ENCODE measurements at regions not wholly inside any gene's neighbourhood (a gene's known extent, or its start where the extent isn't known, plus 50 kb on each side); places are given as distances from the start of the nearest gene placed in this dataset.

DNA sequence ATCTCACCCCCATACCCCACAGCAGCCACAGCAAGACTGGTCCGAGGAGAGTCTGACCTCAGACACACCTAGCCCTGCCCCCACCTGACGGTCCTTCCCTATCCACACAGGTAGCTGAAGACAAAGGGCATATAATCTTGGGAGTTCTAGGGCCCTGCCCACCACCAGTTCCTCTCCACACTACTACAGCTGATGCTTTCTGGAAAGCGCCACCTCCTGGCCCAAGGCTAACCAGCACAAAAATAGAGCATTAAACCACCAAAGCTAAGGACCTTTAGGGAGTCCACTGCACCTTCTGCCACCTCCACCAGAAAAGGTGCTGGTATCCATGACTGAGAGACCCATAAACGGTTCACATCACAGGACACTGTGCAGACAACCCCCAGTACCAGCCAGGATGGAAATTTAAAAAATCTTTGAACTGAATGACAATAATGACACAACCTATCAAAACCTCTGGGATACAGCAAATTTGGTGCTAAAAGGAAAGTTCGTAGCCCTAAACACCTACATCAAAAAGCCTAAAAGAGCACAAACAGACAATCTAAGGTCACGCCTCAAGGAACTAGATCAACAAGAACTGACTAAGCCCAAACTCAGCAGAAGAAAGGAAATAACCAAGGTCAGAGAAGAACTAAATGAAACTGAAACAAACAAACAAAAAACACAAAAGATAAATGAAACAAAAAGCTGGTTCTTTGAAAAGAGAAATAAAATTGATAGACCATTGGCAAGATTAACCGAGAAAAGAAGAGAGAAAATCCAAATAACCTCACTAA, 122.1 kb upstream of the TPRG1 start:
- peak; percentile 23 for DNase-seq

DNA sequence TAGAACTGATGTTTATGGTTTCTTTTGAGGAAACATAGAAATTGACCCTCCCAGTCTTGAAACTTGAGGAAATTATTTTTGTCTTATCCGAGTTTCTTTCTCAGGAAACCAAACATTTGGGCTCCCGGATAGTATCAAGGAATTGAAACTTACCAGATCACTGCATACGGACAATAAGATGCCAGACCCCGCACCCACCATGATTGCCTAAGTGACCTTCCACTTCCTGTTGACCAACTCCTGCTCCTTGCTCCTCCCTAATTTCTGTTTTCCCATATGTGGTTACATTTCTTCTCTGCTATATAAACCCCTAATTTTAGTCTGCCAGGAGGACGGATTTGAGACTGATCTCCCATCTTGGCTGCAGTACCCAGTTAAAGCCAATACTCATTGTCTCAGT, 118.4 kb upstream of the TPRG1 start:
- no peak for DNase-seq

- DNase-seq, result no peak
Observed at GRCh38 chr3:189056646-189057335, 115.0 kb upstream of the TPRG1 start.

- DNase-seq, result no peak
Observed at GRCh38 chr3:189057369-189057768, 114.4 kb upstream of the TPRG1 start.

- DNase-seq, result no peak
Observed at GRCh38 chr3:189058071-189058470, 113.7 kb upstream of the TPRG1 start.

DNA sequence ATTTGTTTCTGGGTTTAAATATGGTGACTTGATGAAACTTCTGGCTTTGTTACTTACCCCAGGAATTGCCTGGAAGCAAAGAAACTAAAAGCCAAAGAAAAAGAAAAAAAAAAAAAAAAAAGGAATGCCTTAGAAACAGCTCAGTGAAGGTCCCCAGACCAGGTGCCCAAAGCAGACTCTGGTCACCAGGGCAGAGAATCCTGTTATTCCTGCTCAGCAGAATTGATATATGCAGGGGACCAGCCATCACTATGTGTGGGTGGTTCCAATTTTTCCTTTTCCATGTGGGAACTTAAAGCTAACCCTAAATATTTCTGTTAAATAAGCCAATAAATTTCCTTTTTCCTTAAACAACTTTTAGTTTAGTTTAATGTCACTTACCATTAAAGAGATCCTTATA, 100.8 kb upstream of the TPRG1 start:
- no peak for DNase-seq

DNA sequence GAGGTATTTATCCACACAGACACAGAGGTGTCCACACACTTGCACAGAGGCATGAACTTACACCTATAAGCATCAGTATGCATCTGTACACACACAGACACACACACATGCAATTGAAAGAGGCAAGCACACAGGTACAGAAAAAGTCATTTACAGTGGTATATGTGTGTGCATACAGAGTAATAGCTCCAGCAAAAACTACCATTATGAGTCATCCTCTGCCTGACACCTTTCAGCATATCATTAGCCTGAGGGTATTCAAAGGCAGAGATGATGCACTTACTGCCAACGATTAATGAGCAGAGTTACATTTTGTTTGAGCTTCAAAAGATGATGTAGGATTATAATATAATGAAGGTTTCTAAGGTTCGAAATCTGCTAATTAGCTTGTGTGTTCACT, 100.3 kb upstream of the TPRG1 start:
- no peak for DNase-seq

GRCh38 chr3:189076449-189076848, 95.3 kb upstream of the TPRG1 start:
- no peak for DNase-seq

GRCh38 chr3:189080745-189081144, 91.0 kb upstream of the TPRG1 start:
- no peak for DNase-seq

GRCh38 chr3:189082666-189083427, 88.9 kb upstream of the TPRG1 start:
- no peak for DNase-seq

DNA sequence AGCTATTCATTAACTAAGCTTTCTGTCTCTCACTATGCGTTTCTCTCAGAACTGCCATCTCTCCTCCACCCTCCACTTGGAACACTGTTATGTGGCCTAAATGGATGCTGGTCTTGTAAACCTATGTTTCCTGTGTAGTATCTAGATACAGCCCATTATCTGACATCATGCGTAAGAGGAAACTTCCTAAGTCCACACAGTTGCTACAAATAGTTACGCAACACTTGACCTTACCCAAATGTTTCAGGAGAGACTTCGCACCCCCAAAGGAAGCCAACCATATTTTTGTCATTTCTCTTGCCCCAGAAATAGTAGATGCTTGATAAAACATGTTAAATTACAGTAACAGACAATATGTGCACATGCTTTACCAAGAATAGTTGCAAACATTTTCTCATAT, 87.2 kb upstream of the TPRG1 start:
- DNase-seq, result no peak

DNA sequence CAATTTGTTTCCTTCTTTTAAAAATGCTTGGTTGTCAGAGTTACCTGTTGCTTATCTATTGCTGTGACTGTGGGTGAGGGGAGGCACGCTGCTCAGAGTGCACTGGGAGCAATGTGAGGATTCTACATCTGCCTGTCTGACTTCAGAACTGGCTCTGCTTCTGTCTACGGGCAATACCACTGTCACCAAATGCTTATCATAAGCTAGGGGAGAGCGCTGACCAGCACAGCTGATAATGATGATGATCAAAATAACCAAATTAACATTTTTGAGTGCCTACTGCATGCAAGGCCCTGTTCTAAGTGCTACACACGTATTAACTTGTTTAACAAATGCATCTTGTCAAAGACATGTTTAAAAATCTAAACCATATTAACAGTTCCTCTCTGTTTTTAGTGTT, 79.2 kb upstream of the TPRG1 start:
- DNase-seq, result no peak

DNA sequence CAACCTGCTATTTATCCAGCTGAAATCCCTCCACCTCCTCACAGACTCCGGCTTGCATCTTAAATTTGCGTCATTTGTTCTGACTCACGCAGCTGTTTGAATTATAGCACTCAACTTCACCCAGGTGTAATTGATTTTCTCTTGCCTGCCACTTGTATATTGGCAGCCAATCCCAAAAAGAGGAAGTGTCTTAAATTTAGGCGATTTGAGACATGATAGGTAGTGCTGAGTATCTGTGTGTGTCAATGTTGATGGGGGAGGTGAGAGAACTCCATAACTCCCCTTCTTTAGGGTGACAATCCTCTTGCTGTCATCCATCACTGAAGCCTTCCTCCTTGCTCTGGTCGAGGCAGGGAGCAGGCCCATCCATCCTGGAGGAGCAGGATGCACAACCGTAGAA, 77.2 kb upstream of the TPRG1 start:
- DNase-seq, result no peak

GRCh38 chr3:189096092-189096491, 75.7 kb upstream of the TPRG1 start:
- no peak for DNase-seq

DNA sequence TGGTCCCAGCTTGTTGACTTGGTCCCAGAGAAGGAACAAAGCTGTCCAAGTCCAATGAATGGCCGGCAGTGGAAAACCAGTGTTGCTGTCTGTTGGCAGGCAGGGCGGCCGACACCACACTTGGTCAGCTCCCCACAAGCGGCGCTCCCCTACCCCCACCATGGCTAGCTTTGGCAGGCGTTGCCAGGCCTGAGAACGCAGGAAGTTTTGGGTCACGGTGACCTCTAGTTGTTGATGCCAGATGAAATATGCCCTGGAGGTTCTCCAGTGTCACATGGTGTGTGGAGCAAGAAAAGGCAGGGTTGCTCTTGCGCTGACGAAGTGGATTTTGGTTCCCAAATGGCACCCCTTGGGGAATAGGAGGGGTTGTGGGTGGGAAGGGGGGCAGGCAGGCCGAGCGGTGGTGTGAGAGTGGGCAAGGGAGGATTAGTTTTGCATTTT, 72.7 kb upstream of the TPRG1 start:
- DNase-seq, result no peak

- DNase-seq, result no peak
Observed at GRCh38 chr3:189099505-189100290, 72.1 kb upstream of the TPRG1 start.

- no peak for DNase-seq
Observed at GRCh38 chr3:189100866-189101265, 70.9 kb upstream of the TPRG1 start.

GRCh38 chr3:189101594-189101993, 70.2 kb upstream of the TPRG1 start:
- DNase-seq, result no peak

GRCh38 chr3:189103208-189103607, 68.6 kb upstream of the TPRG1 start:
- DNase-seq, result no peak

DNA sequence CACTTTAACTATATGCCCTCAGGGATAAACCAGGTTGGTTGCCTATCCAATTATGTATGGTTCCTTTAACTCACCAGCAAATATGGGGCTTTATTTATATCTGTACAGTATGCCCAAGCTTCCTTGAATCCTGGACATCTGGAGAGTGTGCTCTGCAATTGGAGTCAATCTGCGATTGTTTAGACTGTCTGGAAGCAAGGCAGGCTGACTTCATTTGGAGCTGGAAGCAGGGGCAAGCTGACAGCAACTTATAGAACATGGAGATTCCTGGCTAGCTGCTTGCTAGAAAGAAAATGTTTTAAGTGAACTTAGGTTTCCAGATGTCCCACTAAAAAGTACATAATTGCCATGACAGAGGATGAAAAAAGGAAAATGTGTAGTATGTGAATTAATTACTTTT, 63.7 kb upstream of the TPRG1 start:
- DNase-seq, result no peak

GRCh38 chr3:189108735-189109134, 63.0 kb upstream of the TPRG1 start:
- DNase-seq, result no peak

DNA sequence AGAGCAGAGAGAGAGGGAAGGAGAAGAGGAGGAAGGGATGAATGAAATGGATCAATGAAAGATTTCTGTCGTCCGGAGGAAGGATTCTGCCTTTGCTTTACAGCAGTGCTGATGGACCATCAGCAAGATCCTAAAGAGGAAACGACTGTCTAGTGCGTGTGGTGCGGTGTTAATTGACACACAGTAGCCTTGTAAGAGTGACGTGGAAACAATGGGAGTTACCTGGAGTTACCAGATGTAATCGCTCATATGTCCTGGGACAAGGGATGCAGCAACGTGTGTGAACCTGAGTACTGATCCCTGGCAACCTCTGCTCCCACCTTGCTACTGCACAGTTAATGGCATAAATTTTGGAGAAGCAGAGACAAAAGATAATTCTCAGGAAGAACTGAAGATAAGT, 62.6 kb upstream of the TPRG1 start:
- no peak for DNase-seq

DNA sequence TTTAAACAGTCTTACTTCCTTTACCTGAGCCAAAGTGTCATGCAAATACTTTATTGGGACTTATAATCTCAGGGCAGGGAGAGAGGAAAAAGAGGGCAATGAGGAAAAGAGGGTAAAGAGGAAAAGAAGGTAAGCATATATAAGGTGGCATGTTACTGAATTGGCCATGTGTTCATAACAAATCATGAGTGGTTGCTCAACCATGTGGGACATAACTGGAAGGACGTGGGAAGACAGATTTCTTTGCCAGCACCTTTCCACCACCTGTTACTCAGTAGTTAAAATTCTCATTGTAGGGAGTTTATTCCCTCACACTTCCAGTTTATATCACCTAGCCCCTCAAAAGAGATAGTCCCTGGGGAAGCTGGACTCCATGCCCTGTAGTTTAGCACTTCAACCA, 54.7 kb upstream of the TPRG1 start:
- DNase-seq, result no peak
